GM21717 (cell line): ENCODE measurements at regions not wholly inside any gene's neighbourhood (a gene's known extent, or its start where the extent isn't known, plus 50 kb on each side); places are given as distances from the start of the nearest gene placed in this dataset.

Experiments
- ATAC-seq: cut with Tn5 transposase; IDR thresholded peaks from one replicate; pipeline ENCODE4 v1.9.1; 2021; ENCODE audit warnings: mild to moderate bottlenecking, moderate library complexity; ENCODE audit not compliant: unreplicated experiment

DNA sequence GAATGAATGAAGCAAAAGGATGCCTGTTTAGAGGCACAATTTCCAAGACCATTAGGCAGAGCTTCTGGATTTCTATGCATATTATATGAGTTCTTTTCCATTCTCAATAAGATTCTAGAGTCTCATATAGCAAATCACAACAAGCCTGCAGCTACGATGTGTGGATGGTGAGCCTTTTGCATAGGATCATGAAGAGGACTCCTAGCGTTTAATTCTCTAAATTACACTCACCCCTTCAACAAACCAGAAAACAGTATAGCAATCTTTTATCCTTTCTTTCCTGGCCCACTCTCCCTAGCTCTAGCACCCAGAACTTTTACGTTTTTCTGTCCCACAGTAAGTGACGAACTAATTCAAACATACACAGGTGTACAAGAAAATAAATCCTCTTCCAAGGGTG is 293.1 kb upstream of the KLHL29 start:
- no peak for ATAC-seq

DNA sequence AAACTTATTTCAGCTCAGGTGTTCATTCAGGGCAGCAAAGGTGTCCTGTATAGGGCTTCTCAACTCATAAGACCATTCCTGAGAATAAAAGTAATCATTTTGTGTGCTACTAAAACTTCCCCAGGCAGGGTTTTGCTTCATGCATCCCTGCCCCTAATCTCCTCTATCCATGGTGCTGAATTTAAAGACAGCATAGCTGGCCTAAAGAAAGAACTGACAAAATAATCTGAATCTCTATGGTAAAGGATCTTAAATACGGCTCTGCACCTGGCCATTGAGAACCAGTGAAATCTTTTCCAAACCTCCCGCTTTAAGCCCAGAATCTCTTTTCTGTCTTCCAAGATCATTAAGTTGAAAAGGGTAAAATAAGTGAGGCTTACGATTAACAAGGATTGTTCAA is 292.1 kb upstream of the KLHL29 start:
- no peak for ATAC-seq

DNA sequence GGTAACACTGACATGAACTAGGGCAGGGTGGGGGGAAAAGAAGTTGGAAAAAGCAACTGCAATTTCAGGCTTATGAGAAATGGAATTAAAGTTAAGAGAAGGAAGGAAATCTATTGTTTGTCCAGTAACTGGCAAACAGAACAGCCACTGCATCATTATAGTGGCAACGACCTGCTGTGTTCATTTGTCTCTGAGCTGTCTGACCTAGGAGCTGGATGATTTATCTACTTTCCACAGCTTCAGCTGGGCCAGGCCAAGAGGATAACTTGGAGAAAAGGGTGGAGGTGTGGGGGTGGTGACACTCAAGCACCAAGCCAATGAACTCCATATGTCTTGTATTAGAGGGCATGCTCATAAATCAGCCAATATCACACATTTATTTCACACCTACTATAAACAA is 291.5 kb upstream of the KLHL29 start:
- ATAC-seq = no peak

DNA sequence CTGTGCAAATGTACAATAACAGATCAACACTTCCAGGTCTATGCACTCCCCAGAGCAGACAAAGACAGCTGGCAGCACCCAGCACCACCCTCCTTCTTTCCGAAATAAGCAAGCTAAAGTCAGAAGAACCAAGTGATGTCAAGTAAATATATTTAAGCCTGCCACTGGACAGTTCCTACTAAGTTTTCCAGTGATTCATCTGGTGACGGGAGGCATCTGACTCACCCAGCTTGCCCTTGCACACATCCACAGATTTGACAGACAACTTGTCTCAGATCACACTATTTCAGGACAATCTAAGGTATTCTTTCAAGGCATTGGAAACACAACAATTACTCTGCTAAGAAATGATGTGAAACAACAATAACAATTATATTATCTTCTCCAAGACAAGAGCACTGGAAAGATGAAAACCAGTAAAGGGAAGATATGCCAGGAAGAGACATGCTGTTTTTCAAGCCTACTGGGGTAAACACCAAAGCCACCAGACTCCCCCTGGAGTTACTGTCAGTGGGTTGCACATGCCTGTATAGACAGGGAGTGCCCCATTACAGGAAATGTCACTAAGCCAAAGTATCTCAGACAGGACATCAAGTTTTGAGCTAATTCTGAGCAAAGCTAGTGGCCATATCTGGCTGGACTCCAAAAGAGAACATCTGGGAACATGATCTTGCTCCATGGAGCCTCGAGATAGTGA is 287.9 kb upstream of the KLHL29 start:
- no peak for ATAC-seq

DNA sequence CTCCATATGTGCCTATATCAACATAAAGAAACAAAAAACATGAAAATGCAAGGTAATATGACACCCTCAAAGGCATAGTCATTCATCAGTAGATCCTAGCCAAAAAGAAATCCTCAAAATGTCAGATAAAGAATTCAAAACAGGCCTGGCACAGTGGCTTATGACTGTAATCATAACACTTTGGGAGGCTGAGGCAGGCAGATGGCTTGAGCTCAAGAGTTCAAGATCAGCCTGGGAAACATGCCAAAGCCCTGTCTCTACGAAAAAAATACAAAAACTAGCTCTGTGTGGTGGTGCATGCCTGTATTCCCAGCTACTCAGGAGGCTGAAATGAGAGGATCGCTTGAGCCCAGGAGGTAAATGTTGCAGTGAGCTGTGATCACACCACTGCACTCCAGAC is 284.6 kb upstream of the KLHL29 start:
- no peak for ATAC-seq

DNA sequence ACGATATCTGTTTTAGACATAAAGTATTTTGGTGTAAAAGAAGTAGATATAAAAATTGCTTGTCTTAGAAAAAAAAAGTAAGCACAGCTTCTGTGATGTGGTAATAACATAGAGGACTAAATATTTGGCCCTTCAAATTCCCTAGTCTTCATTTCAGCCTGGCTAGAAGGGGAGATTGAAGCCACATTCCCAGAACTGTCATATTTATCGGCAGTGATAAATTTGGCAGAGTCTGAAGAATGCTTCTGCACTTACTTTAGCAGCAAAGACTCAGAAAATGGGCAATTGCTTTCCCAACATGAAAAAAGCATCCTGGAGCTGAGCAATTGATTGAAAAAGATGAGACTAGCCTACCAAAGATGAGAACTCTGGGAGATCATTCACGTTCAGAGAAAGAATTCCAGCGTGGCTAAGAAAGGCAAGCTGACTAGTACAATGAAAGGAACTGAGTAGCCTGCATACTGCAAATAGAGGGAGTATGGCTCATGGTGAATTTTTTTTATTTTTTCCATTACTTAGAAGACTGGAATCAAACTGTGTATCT is 278.7 kb upstream of the KLHL29 start:
- no peak for ATAC-seq

DNA sequence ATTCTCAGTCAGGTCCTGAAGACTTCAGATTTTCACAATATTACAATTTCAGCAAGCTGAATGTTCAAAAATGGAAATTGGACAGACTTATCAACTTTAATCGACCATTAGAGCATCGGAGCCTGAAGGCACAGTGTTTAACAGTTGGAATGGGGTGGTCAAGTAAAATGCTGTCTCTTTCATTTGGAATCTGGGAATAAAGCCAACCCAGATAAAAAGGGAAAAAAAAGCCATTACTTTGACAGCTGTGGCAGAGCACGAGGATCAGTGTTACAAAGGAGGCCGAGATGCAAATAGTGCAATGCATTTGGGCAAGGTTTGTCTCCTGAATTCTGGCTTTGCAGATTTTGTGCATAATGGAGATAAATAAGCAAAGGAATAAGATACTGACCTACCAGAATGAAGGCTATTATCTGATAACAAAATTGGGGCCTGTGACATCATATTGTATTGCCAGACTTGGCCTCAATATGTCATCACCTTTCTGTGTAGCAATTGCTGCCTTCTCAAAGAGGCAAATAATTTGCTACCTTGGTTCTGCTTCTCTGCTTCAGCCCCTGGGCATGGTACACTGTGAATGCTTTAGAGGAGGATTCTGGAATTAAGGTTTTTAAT is 277.5 kb upstream of the KLHL29 start:
- no peak for ATAC-seq

DNA sequence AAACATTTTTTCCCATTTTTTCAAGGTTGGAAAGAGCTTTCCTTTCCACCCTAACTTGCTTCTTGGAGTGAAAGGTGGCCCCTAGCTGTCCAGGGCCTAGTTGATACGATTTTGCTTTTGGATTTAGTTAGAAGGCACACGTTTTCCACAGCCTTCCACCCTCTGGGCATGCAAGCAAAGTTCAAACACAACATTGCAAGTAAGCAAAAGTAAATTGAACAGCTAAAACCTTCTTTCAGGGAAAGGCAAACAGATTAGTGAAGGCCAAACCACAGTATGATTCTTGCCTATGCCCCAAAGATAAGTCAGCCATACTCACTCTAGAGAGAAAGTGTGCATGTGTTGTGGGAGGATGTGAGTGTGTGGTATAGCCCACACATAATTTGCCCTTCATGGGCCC is 273.7 kb upstream of the KLHL29 start:
- ATAC-seq = no peak

DNA sequence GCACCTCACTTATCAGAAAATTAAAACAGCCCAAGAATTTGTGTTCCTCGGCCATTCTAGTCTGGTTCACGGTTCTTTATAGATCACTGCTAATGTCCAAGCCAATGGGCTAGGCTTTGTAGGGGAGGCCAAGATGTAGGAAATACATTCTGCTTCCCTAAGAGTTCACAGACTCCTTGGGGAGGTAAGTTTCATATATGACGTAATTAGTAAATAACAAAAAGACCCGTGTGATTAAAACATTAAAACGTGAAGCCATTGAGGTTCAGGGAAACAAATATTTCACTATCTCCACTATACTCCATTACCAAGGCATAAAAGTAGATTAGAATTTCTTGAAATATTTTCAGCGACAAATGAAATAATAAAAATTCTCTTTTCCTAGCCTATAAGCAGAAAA is 272.5 kb upstream of the KLHL29 start:
- no peak for ATAC-seq

DNA sequence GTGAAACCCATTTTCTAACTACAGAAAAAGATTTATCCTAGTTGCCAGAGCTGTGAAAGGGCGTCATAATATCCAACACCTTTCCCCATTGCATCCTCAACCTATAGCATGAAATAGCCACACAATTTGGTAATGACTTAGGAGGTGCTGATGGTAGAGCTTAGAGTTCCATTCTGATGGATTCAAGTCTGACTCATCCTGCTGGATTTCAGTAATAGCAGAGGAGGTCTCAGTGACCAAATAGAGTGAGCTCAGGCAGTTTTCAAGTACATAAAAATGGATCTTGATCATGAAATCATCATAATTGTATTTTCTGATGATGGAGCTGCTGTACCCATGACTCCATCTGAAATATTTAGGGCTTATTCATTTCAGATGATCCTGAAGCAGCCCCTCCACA is 270.7 kb upstream of the KLHL29 start:
- no peak for ATAC-seq

DNA sequence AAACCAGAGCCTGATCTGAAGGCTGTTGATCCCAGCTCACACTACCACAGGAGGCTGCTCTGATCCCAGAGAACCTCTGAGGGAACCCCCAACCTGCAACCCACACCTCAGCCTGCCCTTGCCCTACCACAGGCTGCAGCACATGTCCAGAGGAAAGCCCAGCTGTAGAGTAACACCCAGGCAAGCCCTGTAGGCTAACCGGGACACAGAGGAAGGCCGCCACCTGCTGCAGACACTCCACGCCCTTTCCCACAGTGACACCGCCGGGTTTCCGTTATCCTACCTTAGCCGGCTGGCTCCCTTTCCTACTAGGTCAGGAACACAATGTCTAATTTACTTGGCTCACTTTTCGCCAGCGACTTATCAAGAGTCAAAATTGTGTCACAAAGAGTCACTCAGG is 266.7 kb upstream of the KLHL29 start:
- ATAC-seq = no peak

DNA sequence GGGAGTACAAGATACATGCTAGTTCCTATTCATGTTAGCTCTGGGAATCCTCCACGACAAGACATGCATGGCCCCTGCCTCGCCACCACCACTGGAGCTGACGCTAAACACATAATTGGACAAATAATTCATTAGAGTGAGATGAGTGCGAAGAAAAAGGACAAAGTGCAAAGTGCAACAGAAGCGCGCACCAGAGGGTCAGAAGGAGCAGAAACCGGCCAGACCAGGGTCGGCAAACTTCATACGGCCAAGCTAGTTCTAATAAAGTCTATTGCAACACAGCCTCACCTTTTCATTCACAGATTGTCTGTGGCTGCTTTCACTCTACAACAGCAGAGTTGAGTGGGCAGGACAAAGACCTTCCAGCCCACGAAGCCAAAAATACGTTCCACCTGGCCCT is 266.1 kb upstream of the KLHL29 start:
- ATAC-seq = no peak

DNA sequence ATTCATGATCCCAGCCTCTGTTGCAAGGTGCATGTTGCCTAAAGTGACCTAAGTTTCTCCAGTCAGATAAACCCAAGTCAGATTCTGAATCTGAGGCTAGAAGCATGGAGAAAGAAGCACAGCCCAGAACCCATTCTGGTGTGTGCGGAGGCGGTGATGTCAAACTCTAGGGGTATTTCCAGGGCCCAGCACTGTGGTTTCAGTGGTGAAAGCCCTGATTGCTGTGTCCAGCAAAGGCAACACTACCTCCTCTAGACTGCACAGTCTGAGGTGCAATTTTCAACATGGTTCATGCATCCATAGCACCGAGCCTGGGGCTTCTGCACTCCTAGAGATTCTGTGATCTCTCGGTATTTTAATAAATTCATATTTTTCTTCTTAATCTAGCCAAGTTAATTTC is 264.8 kb upstream of the KLHL29 start:
- no peak for ATAC-seq

DNA sequence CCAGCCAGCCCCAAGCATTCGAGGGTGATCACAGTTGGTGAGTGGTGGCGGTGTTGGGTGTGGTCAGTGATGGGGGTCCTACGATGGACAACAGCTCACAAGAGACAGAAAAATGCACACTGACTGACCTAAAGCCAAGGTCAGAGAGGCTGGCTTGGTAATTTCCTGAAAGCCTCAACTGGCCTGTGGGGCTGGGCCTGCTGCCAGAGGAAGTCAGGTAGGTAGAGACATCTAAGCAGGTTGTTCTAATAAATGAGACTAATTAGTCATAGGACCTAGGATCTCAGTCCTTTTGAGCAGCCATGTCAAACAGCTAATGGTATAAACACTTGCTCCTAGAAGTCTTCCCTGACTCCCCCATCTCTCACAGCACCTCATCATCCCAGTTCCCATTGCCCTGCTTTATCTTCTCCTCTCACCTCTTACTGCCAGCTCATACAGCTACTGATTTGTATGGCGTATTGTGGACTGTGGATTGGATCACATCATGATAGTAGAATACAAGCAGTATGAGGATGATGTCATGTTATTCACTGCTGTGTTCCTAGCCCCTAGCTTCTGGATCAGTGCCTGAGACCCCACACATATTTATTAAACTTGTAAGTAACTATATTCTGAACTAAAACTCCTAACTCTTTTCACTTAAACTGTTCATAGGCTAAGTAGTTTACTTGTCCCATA is 262.9 kb upstream of the KLHL29 start:
- no peak for ATAC-seq

DNA sequence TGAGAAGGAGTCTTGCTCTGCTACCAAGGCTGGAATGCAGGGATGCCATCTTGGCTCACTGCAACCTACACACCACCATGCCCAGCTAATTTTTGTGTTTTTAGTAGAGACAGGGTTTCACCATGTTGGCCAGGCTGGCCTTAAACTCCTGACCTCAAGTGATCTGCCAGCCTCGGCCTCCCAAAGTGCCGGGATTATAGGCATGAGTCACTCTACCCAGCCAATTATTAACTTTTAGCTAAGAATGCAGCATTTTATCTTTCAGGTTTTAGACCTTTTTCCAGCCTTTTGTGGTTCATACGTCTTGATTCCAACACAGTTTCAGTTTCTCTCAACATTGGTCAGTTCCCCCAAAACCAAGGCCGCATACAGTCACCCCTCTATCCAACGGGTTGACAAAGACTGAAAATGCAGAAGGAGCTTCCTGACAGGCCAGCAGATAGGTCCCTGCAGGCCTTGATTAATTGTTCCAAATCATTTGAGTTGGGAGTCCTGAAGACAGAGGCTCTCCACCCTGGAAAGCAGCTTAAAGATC is 262.2 kb upstream of the KLHL29 start:
- no peak for ATAC-seq

DNA sequence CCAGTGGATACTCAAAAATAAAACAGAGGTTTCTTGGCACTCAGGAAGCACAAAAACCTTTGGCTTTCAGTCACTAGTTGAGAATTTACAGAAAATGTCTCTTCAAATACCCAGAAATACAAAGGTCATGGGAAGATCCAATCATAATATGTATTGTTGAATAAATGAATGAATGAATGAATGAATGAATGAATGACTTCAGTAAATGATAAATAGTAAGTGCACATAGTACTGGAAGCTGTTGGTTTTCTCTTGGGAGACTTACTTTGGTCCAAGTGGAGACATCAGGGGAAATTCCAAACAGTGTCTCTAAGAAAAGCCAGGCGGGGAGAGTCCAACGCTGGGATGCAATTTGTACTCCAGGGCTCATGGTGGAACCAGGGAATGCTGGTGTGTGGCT is 261.3 kb upstream of the KLHL29 start:
- ATAC-seq = no peak

DNA sequence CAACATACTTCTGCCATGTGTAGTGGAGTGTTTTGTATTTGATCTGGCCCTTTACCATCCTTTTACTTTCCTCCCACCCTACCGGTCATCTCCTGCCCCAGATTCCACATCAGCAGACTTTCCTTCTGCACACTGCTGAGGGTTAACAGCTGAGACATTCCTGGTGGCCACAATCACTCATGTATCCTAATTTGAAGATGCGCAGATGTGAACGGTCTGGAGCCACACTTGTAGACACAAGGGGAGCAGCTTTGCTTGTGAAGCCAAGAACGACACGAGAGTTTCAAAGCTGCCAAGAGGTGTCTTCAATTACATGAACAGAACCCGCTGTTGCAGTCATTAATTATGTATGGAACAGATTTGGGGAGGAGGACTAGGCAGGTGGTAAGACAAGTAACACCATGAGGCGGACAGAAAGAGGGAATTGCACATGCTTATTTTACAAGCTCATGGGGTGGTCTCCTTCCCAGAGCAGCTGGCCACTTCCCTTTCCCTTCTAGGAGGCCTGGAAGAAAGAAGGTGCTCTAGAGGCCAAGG is 260.7 kb upstream of the KLHL29 start:
- no peak for ATAC-seq

DNA sequence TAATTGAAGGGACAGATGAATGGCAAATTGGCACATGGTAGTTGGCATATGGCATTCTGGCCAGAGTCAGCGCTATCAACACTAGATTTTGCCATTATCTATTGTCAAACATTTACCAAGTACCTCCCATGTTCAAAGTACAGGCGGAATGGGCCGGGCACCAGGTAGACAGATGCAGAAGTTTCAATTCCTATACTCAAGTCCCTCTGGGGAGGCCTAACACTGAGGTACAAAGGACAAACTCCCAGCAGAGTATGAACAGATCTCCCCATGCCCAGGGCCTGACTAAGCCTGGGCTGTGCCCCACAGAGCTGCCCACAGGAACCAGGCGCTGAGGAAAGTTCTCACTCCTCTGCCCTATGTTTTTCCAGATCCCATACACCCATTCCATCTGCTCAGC is 257.5 kb upstream of the KLHL29 start:
- no peak for ATAC-seq

DNA sequence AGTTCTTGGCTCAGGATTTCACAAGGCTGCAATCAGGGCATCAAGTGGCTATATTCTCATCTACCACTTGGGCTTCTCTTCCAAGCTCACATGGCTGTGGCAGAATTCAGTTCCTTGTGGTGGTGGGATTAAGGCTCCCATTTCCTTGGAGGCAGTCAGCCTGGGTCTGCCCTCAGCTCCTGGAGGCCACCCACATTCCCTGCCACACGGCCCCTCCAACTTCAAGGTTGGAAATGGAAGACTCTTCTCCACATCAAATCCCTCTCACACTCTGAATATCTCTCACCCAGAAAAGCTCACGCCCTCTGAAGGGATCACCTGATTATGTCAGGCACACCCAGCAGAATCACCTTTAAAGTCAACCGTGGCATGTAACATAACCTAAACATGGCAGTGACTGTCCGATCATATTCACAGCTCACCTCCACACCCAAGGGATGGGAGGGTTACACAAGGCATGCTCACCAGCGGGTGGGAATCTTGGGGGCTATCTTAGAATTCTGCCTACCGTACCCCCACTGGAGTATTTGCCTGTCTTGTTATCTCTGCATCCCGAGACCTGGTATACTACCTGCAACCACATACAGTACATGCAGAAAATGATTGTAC is 256.2 kb upstream of the KLHL29 start:
- ATAC-seq = no peak

DNA sequence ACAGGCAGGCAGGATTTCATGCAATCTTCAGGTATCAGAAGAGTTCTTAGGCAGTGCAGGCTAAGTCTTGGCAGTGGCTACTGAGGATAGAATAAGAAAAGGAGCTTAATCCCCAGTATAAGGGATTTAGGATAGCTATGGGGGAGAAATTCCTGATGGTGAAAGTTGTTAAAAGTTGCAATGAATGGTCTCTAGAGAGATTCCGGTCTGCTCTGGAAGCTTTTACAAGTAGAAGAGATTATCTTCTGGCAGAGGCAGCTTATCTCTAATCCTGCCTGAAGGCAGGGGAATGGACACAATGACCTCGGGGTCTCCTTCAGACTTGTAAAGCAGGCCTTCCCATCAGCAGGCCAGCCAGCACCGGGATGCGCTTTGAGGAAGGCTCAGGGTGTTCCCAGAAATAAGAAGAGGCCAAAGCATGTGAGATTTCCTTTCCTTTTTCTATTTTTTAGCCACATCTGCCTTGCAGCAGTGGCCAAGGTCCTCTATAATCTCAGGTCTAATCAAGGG is 253.9 kb upstream of the KLHL29 start:
- no peak for ATAC-seq

DNA sequence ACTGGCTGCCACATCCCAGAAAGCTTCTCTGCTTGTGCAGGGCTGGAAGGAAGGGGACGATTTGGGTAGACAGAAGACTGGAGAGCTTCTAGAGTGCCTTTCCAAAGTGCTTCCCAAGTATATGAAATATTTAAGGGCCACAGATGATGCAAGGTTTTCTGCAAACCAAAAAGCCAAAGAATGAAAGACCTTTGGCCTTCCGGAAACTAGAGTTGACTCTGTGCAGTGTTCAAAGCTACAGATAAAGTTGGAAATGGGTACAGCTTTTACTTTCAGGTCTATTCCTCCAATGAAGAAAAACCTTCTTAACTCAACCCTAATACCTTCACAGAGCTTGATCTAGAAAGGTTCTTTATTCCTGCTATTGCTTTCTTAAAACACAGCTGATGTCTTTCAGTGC is 253.0 kb upstream of the KLHL29 start:
- no peak for ATAC-seq
